Endothelial cell of hepatic sinusoid (primary cell): ENCODE measurements at regions not wholly inside any gene's neighbourhood (a gene's known extent, or its start where the extent isn't known, plus 50 kb on each side); places are given as distances from the start of the nearest gene placed in this dataset.
"Not testable (repeated sequence)": the region's sequence is repeated elsewhere in the genome, so short reads cannot be mapped to it uniquely, and the experiment has no call there.

Experiments used
- in situ Hi-C: cut with HindIII; loops from 2 replicates; pipeline ENCODE4 v1.10.0; 2017; ENCODE audit warnings: low sequenced_read_pairs

DNA sequence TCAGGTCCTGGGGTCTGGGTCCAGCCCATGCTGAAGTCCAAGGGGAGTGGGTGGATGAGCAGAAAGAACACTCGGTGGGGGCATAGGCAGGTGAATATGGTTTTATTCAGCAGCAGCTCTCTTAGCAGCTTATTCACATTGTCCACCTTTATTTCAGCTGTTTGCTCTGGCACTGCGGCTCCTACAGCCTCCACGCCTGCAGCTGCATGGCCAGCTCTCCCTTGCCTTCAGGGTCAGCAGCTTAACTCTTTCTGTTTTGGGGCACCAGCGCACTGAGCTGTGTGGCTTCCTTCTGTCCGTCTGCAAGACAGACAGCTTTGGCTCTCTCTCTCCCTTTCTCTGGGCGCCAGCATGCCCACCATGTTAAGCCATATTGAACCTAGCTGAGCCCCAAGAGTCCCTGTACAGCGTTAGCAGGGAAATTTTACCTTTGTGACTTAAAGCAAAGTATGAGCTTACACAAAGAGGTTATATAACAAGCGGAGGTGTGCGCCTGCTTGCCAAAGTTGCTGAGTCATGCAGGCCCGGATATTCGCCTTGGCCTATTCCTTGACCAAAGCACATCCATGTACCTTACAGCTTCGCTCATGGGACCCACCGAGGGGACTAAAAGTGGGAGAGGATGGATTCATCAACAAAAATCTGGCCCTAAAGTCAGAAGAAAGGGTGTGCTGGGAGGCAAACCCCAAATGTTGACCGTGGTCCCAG, 170.1 kb upstream of the PFN2 start:
- in situ Hi-C loops, result no loop called here

DNA sequence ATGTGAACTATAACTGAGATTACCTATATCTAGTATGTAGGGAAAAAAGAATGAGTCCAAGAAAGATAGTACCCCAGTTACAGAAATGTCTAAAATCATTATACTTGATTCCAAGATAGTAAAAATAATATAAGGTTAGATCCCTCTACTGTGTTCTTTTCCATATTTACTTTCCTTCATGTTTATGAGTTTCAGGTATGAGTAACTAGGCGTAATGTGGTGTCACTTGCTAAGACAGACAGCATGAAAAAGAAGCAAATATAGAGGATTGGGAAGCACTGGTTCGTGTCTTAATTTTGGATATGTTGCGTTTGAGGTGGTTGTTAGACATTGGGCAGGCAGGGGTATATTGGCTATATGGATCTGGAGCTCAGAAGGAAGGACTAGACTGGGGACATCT, 168.1 kb upstream of the PFN2 start:
- in situ Hi-C loops, result no loop called here

GRCh38 chr3:150136242-150136641, 165.5 kb upstream of the PFN2 start:
- in situ Hi-C loops, result no loop called here

DNA sequence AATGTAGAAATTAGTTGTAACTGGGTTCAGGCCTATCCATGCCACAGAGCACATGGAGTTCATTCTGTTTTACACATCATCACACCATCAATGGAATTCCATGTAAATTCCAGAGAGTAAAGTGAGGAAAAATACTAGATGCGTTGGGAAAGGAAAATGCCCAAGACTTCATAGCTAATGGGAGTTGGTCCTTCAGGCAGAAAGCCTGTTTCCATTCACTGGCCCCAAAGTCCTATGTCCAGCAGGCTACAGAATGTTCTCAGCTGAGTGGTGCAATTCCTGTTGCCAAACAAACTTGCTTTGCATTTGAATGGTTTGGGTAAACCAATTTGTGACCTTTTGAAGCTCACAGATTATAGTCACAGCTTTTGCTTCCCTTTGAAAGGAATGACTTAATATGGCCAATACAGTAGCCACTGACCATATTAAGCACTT, 164.6 kb upstream of the PFN2 start:
- in situ Hi-C loops, result no loop called here

GRCh38 chr3:150133293-150133692, 162.6 kb upstream of the PFN2 start:
- in situ Hi-C loops, result no loop called here

DNA sequence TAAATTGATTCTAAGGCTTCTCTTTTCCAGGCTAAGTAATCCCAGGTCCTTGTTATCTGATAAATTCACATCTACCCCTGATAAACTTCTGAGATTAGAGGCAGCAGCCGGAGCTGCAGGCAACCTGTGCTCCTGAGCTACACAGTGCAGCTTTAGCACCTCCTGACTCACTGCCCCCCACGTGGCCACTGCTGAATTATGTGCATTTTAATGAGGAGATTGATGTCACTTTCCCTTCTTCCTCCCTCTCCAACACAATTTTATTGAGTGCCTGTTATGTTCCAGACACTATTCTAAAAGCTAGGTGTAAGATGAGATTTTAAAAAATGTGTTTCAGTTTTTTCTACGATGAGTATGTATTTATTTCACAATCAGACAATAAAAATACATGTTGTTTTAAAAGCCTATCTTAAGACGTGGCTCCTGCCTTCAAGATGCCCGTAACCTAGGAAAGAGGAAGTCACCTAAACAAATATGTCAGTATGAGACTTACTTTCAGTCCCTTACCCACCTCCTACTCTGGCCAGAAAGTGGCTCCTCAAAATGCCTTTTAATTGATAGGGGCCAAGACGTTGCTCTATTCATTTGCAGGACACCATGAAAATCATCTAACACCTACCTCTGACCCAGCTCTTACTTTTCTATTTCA, 161.5 kb upstream of the PFN2 start:
- in situ Hi-C loops, result no loop called here

DNA sequence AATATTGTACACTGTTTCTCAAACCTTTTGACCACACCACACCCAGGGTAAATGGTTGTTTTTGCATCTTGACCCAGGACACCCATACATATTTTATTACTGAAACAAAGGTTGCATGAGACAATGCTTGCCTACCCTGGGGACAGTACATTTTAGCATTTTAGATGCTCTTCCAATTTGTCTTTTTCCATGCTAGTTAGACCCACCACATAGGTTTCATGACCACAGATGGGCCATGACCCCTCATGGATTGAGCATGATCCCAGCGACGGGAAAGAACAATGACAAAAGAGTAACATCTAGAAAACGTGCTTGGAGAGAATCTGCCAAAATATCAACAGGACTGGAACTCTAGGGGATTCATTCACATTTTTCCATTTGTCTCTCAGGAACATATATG, 161.0 kb upstream of the PFN2 start:
- in situ Hi-C loops, result no loop called here

- in situ Hi-C loops, result no loop called here
Observed at GRCh38 chr3:150130404-150131100, 159.9 kb upstream of the PFN2 start.

DNA sequence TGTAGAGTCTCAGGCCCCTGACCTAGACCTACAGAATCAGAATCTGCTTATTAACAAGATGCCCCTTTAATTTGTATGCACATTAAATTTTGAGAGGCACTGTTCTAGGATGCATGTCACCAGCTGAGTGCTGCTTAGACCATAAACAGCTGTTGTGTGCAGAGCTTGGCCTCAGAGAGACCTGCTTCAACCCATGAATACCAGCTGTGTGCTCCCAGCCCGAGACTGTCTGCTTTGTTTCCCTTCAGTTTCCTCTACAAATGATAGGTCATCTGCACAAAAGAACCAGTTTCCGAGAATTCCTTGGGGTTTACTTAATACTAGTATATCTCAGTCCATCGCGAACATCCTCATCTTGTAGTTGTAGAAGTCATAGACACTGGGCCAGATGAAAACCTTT, 158.5 kb upstream of the PFN2 start:
- in situ Hi-C loops, result no loop called here

GRCh38 chr3:150128126-150128525, 157.4 kb upstream of the PFN2 start:
- in situ Hi-C loops, result no loop called here

DNA sequence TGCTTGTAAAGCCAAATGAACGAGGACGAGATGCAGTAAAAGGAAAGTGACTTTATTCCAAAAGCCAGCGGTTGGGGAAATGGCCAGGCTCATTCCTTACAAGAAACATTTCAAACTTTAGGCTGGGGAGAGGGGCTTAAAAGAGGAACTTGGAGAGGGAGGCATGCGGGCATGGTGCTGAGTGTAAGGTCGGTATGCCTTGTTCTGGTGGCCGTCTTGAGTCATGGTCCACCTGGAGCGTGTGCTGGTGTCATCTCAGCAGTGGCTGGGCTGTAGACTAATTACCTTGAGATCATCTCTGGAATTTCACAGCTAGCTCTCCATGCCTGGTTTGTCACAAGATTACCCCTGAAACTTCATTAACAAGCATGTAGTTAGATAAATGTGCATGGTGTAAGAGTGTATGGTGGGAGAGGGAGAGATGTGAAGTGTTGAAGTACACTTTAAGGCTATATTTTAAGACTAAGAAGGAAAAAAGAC, 156.4 kb upstream of the PFN2 start:
- in situ Hi-C loops, result no loop called here

DNA sequence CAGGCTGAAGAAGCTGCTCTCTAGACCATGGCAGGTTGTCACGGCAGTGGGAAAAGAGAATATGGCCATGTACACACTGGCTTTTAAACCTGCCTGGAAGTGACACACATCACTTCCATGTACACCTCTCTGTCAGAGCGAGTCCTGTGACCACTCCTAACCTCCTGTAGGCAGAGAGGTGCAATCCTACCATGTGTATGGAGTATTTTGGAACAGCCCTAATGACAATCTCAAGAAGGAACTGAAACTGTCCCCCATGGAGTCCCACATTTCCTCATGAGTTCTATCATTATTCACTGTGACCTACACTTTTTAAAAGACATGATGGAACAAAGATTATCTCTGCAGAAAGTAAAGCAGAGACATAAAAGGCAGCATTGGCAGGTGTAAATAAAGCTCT, 153.4 kb upstream of the PFN2 start:
- in situ Hi-C loops, result no loop called here

- in situ Hi-C loops, result not testable (repeated sequence)
Observed at GRCh38 chr3:150123249-150123648, 152.6 kb upstream of the PFN2 start.

- in situ Hi-C loops, result no loop called here
Observed at GRCh38 chr3:150118219-150118618, 147.5 kb upstream of the PFN2 start.

DNA sequence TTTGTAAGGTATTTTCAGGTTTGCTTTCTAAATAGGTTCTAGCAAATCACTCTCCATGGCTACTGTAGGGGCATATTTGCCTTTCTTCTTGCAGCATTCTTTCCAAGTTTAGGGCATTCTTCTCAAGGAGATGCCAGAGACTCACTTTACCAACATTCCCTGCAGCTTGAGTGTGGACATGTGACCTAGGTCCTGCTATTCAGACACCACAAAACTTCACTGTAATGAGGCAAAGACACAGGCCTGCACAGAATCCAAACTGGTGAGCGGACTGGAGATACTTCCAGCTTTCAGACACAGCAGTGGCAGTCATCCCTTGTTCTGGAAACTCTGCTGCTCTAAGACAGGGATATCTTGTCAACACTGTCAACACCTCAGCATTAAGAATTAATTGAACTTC, 146.4 kb upstream of the PFN2 start:
- in situ Hi-C loops, result no loop called here

GRCh38 chr3:150116196-150116595, 145.5 kb upstream of the PFN2 start:
- in situ Hi-C loops, result no loop called here

- in situ Hi-C loops, result no loop called here
Observed at GRCh38 chr3:150114873-150115540, 144.3 kb upstream of the PFN2 start.

GRCh38 chr3:150114273-150114672, 143.6 kb upstream of the PFN2 start:
- in situ Hi-C loops, result no loop called here

DNA sequence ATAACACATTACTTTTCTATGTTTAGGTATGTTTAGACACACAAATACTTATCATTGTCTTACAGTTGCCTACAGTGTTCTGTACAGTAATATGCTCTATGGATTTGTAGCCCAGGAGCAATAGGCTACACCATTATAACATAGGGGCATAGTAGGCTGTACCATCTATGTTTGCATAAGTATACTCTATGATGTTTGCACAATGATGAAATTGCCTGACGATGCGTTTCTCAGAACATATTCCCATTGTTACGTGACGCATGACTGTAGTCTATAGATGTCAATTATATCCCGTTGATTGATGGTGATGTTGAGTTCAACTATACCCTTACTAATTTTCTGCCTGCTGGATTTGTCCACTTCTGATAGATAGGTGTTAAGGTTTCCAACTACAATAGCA, 139.4 kb upstream of the PFN2 start:
- in situ Hi-C loops, result no loop called here

GRCh38 chr3:150107429-150108175, 136.9 kb upstream of the PFN2 start:
- in situ Hi-C loops, result no loop called here
